ENCODE measurements at regions not wholly inside any gene's neighbourhood (a gene's known extent, or its start where the extent isn't known, plus 50 kb on each side); places are given as distances from the start of the nearest gene placed in this dataset.

- no peak for TF ChIP-seq EZH2 (IDR thresholded peaks at IDR 0.05; ENCODE audit: low read depth, unreplicated experiment)
- TF ChIP-seq CTCF (conservative IDR thresholded peaks at IDR 0.05; ENCODE audit: low read depth in 2 of 2): no peak
- TF ChIP-seq POLR2AphosphoS5 (IDR thresholded peaks at IDR 0.05; ENCODE audit: low read depth): no peak
- TF ChIP-seq REST (IDR thresholded peaks at IDR 0.05; ENCODE audit: unreplicated experiment): no peak
- TF ChIP-seq JUNB (IDR thresholded peaks at IDR 0.05; ENCODE audit: unreplicated experiment): no peak
- no peak for TF ChIP-seq NANOG (IDR thresholded peaks at IDR 0.05; ENCODE audit: borderline replicate concordance)
- no peak for TF ChIP-seq ZNF331 (CRISPR knock-in tag; IDR thresholded peaks at IDR 0.05; ENCODE audit: low read depth)
- no peak for TF ChIP-seq EZH2phosphoT487 (IDR thresholded peaks at IDR 0.05; ENCODE audit: unreplicated experiment)
- TF ChIP-seq ZNF462 (CRISPR knock-in tag; IDR thresholded peaks at IDR 0.05): no peak
- no peak for TF ChIP-seq ZNF114 (CRISPR knock-in tag; IDR thresholded peaks at IDR 0.05)
- TF ChIP-seq ETS1 (IDR thresholded peaks at IDR 0.05): no peak
These were observed 86.5 kb upstream of the UBL3 start for GRCh38 chr13:29936956-29937355.

All from GM23338 (cell line).